HepG2 (cell line): ENCODE measurements at regions not wholly inside any gene's neighbourhood (a gene's known extent, or its start where the extent isn't known, plus 50 kb on each side); places are given as distances from the start of the nearest gene placed in this dataset.

Experiments used
- ATAC-seq: fragments of 200-7000 bp; cut with Tn5 transposase; 3 replicates; pipeline ENCODE4 v1.9.1; 2020; ENCODE audit warnings: mild to moderate bottlenecking, moderate library complexity
- BruUV-seq: library from RNA; stranded (reverse); fragments of 400-500 nt; replicated peaks from 2 replicates; lab custom pipeline; 2021; lab: Mats Ljungman, UMichigan
- CTCF ChIA-PET: fragments of 300-600 bp; formaldehyde crosslinking; extraction: SDS; loops from one replicate; lab custom pipeline; 2021; ENCODE audit warnings: low total read pairs, inconsistent platforms, low intra/inter-chr PET ratio; lab: Yijun Ruan, JAX
- POLR2A ChIA-PET: fragments of 350-600 bp; sonication (Branson Sonifier 250); formaldehyde crosslinking; loops from one replicate; lab custom pipeline; 2020; ENCODE audit warnings: antibody characterized with exemption, inconsistent platforms; lab: Yijun Ruan, JAX
- DNase-seq: peaks from one replicate; pipeline ENCODE4 v3.0.0-alpha.2; 2015; ENCODE audit warnings: low spot score
- FAIRE-seq: peaks from 3 replicates; lab custom pipeline; 2011; peaks lifted over from hg19 to GRCh38; lab: Jason Lieb, UNC
- H2AFZ ChIP-seq: one replicate; pipeline ENCODE4 v1.6.1; 2011; ENCODE audit warnings: low read length, inconsistent platforms
- H3K27ac ChIP-seq: fragments of 300-600 bp; 3 replicates; pipeline ENCODE4 v1.8.0; 2011; ENCODE audit warnings: mixed run types, mild to moderate bottlenecking, mixed read lengths, low read length, inconsistent platforms; ENCODE audit not compliant: insufficient read depth; ENCODE audit errors: extremely low read length
- H3K27me3 ChIP-seq, 2 experiments: fragments of 200-600 bp in 1 of 2; 2 replicates in 1 of 2; 3 replicates in 1 of 2; pipeline versions ENCODE4 v1.6.0 to v1.8.0; 2011; ENCODE audit warnings: low read length in 2 of 2, mild to moderate bottlenecking in 2 of 2, moderate library complexity in 2 of 2, inconsistent platforms in 1 of 2; ENCODE audit not compliant: insufficient read depth in 2 of 2, control insufficient read depth in 1 of 2
- H3K36me3 ChIP-seq, 2 experiments: fragments of 200-600 bp in 1 of 2; replicated peaks in 1 of 2; 2 replicates in 1 of 2; 3 replicates in 1 of 2; pipeline versions ENCODE4 v1.5.1 to v1.8.0; 2011; ENCODE audit warnings: low read length in 2 of 2, inconsistent platforms in 1 of 2; ENCODE audit not compliant: insufficient read depth in 2 of 2, control insufficient read depth in 1 of 2
- H3K4me1 ChIP-seq: 2 replicates; pipeline ENCODE4 v1.5.1; 2012; ENCODE audit warnings: low read length, inconsistent platforms; ENCODE audit not compliant: insufficient read depth
- H3K4me2 ChIP-seq: 2 replicates; pipeline ENCODE4 v1.6.0; 2011; ENCODE audit warnings: low read depth, low read length, inconsistent platforms
- H3K4me3 ChIP-seq, 3 experiments: fragments of 200-600 bp in 1 of 3; sonication (generic), shearing (Covaris generic) in 1 of 3; replicated peaks in 1 of 3; 2 replicates each; pipeline ENCODE4 v1.5.1; 2011 to 2016; ENCODE audit warnings: low read length in 3 of 3, inconsistent platforms in 2 of 3, low read depth in 2 of 3, mild to moderate bottlenecking in 2 of 3, control low read depth in 1 of 3, mixed read lengths in 1 of 3; ENCODE audit not compliant: insufficient read depth in 1 of 3
- H3K79me2 ChIP-seq: one replicate; pipeline ENCODE4 v1.6.1; 2011; ENCODE audit warnings: low read length, inconsistent platforms; ENCODE audit not compliant: insufficient read depth
- H3K9ac ChIP-seq: 2 replicates; pipeline ENCODE4 v1.6.0; 2011; ENCODE audit warnings: mild to moderate bottlenecking, low read depth, low read length, inconsistent platforms; ENCODE audit not compliant: insufficient read depth
- H3K9me3 ChIP-seq: 2 replicates; pipeline ENCODE4 v1.5.1; 2012; ENCODE audit warnings: mild to moderate bottlenecking, low read length
- H4K20me1 ChIP-seq: 2 replicates; pipeline ENCODE4 v1.6.0; 2011; ENCODE audit warnings: inconsistent platforms, mild to moderate bottlenecking, low read length, moderate library complexity; ENCODE audit not compliant: insufficient read depth
- AKAP8 ChIP-seq: sonication (generic); formaldehyde crosslinking; IDR thresholded peaks from 2 replicates; pipeline ENCODE4 v1.5.1; 2020; ENCODE audit warnings: mild to moderate bottlenecking, missing genetic modification reagents
- BHLHE40 ChIP-seq: IDR thresholded peaks from 2 replicates; pipeline ENCODE4 v1.6.1; 2011; ENCODE audit warnings: low read length, improper control_type of control experiment
- E2F1 ChIP-seq: sonication (generic); formaldehyde crosslinking; IDR thresholded peaks from 2 replicates; pipeline ENCODE4 v1.5.0; 2020; ENCODE audit warnings: missing genetic modification reagents
- EEA1 ChIP-seq: sonication (generic); formaldehyde crosslinking; IDR thresholded peaks from 2 replicates; pipeline ENCODE4 v1.5.1; 2020; ENCODE audit warnings: mild to moderate bottlenecking, missing genetic modification reagents, borderline replicate concordance
- HNRNPK ChIP-seq: fragments of 200-400 bp; formaldehyde crosslinking; IDR thresholded peaks from 2 replicates; pipeline ENCODE4 v1.6.1; 2018; ENCODE audit warnings: low read length, low read depth, moderate library complexity, mild to moderate bottlenecking; ENCODE audit not compliant: poor library complexity, severe bottlenecking
- MEIS1 ChIP-seq: sonication (generic); formaldehyde crosslinking; IDR thresholded peaks from 2 replicates; pipeline ENCODE4 v1.9.0; 2021; ENCODE audit warnings: mild to moderate bottlenecking, missing genetic modification reagents, moderate library complexity, borderline replicate concordance
- MTA1 ChIP-seq: sonication (generic); formaldehyde crosslinking; IDR thresholded peaks from 2 replicates; pipeline ENCODE4 v1.4.0; 2020; ENCODE audit warnings: missing genetic modification reagents, mild to moderate bottlenecking, borderline replicate concordance
- NKX3-1 ChIP-seq: sonication (generic); formaldehyde crosslinking; IDR thresholded peaks from 2 replicates; pipeline ENCODE4 v1.5.0; 2020; ENCODE audit warnings: missing genetic modification reagents
- SRSF9 ChIP-seq: fragments of 200-400 bp; formaldehyde crosslinking; IDR thresholded peaks from 2 replicates; pipeline ENCODE4 v1.6.1; 2018; ENCODE audit warnings: borderline replicate concordance, mild to moderate bottlenecking, low read depth, low read length; ENCODE audit not compliant: insufficient read depth, poor library complexity, severe bottlenecking
- ZFP37 ChIP-seq: sonication (generic); formaldehyde crosslinking; IDR thresholded peaks from 2 replicates; pipeline ENCODE4 v1.4.0; 2020; ENCODE audit warnings: missing genetic modification reagents, borderline replicate concordance
- ZFP90 ChIP-seq: sonication (generic); formaldehyde crosslinking; IDR thresholded peaks from 2 replicates; pipeline ENCODE4 v1.8.0; 2022; ENCODE audit warnings: missing genetic modification reagents, mild to moderate bottlenecking, inconsistent platforms, borderline replicate concordance
- ZNF256 ChIP-seq: sonication (generic); formaldehyde crosslinking; conservative IDR thresholded peaks from 2 replicates; pipeline ENCODE4 v1.4.0; 2020; ENCODE audit warnings: missing genetic modification reagents
- ZNF3 ChIP-seq: IDR thresholded peaks from 2 replicates; pipeline ENCODE4 v1.7.0; 2017; ENCODE audit warnings: inconsistent platforms
- ZNF598 ChIP-seq: sonication (generic); formaldehyde crosslinking; IDR thresholded peaks from 2 replicates; pipeline ENCODE4 v1.5.1; 2020; ENCODE audit warnings: mild to moderate bottlenecking, missing genetic modification reagents, borderline replicate concordance
- ZNF720 ChIP-seq: sonication (generic); formaldehyde crosslinking; IDR thresholded peaks from 2 replicates; pipeline ENCODE4 v1.4.0; 2020; ENCODE audit warnings: missing genetic modification reagents
- WGBS: methylation state at CpG from one replicate; pipeline ENCODE4 v1.1.6; 2017; ENCODE audit warnings: low lambda C conversion rate; 5-methylcytosine and 5-hydroxymethylcytosine counted together
- in situ Hi-C: cut with HindIII; loops from 2 replicates; pipeline ENCODE4 v1.10.0; 2017; ENCODE audit warnings: low pct_unique_long_range_greater_than_20kb; ENCODE audit not compliant: extremely low pct_ligation_motif_present
- intact Hi-C: fragments of 100-400 bp; cut with micrococcal nuclease; formaldehyde crosslinking; loops from one replicate; pipeline ENCODE4 v1.10.0; 2022; ENCODE audit not compliant: unreplicated experiment
- TF ChIP-seq, protein P1 (sequence below): IDR thresholded peaks from 2 replicates; pipeline ENCODE4 v1.6.1; 2016
- TF ChIP-seq, protein P2 (sequence below): fragments of 450-650 bp; IDR thresholded peaks from 2 replicates; pipeline ENCODE4 v1.6.1; 2016

DNA sequence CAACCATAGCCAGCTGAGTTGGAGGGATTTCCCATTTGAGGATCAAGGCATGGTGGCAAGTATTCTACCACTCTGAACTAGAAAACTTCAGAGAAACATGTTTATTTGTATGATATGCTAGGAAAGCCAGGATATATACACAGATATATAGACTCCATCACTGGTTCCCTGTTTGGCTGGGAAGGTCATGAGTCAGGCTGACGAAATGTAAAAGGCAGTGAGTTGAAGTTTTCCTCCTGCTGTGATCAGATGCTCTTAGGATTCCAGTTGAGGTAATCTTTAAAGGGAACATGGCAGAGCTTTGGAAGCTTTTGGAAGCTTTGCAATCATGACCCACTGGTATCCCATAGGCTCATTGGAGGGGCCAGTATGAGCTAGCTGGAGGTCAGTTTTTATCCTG is 1369.1 kb downstream of the EPHA7 start:
- in situ Hi-C loops (no loop called here), intact Hi-C loops (no loop called here)
- H3K9ac ChIP-seq, result no peak overlapping the region
- TF ChIP-seq ZFP37 (CRISPR knock-in tag) (no peak), BHLHE40 (no peak), MEIS1 (no peak), ZFP90 (CRISPR knock-in tag) (no peak), ZNF3 (no peak), MTA1 (no peak), ZNF720 (CRISPR knock-in tag) (no peak)
- TF ChIP-seq, protein P1, sequence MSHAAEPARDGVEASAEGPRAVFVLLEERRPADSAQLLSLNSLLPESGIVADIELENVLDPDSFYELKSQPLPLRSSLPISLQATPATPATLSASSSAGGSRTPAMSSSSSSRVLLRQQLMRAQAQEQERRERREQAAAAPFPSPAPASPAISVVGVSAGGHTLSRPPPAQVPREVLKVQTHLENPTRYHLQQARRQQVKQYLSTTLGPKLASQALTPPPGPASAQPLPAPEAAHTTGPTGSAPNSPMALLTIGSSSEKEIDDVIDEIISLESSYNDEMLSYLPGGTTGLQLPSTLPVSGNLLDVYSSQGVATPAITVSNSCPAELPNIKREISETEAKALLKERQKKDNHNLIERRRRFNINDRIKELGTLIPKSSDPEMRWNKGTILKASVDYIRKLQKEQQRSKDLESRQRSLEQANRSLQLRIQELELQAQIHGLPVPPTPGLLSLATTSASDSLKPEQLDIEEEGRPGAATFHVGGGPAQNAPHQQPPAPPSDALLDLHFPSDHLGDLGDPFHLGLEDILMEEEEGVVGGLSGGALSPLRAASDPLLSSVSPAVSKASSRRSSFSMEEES, result no peak
- no TSS peak for BruUV-seq
- H3K36me3 ChIP-seq, result no peaks in the 10 kb centered on the region
- no peaks in the 10 kb centered on the region for H3K79me2 ChIP-seq
- H2AFZ ChIP-seq, result no peak overlapping the region
- no peaks in the 10 kb centered on the region for H3K27me3 ChIP-seq
- ATAC-seq, result no peak
- H3K4me1 ChIP-seq, result no peaks in the 10 kb centered on the region
- no peaks in the 10 kb centered on the region for H3K9me3 ChIP-seq
- no peak overlapping the region for H3K4me2 ChIP-seq
- H3K4me3 ChIP-seq, result no peak overlapping the region
- POLR2A ChIA-PET, result no interaction called here
- H4K20me1 ChIP-seq, result no peaks in the 10 kb centered on the region
- FAIRE-seq, result no peak
- 0% methylated on average over 1 of the region's 1 CpG for WGBS
- CTCF ChIA-PET, result no interaction called here
- H3K27ac ChIP-seq, result no peak overlapping the region
- no peak for DNase-seq

GRCh38 chr6:92047860-92048259 is 1371.5 kb downstream of the EPHA7 start:
- FAIRE-seq (no peak), DNase-seq (no peak), ATAC-seq (no peak)
- POLR2A ChIA-PET, result no interaction called here
- Histone ChIP-seq H3K27me3 (no peaks in the 10 kb centered on the region), H2AFZ (no peak overlapping the region), H3K36me3 (no peaks in the 10 kb centered on the region), H3K9me3 (no peaks in the 10 kb centered on the region), H3K9ac (no peak overlapping the region), H3K27ac (no peak overlapping the region), H3K79me2 (no peaks in the 10 kb centered on the region), H4K20me1 (no peaks in the 10 kb centered on the region), H3K4me3 (no peak overlapping the region), H3K4me1 (no peaks in the 10 kb centered on the region), H3K4me2 (no peak overlapping the region)
- BruUV-seq, result no TSS peak
- in situ Hi-C loops (no loop called here), intact Hi-C loops (no loop called here)
- 11% methylated on average over 4 of the region's 4 CpGs for WGBS
- CTCF ChIA-PET, result no interaction called here
- TF ChIP-seq ZNF598 (CRISPR knock-in tag) (no peak), SRSF9 (no peak), E2F1 (CRISPR knock-in tag) (no peak), NKX3-1 (CRISPR knock-in tag) (no peak), HNRNPK (no peak), AKAP8 (CRISPR knock-in tag) (no peak), ZNF256 (CRISPR knock-in tag) (no peak), EEA1 (CRISPR knock-in tag) (no peak)
- TF ChIP-seq, protein P2, sequence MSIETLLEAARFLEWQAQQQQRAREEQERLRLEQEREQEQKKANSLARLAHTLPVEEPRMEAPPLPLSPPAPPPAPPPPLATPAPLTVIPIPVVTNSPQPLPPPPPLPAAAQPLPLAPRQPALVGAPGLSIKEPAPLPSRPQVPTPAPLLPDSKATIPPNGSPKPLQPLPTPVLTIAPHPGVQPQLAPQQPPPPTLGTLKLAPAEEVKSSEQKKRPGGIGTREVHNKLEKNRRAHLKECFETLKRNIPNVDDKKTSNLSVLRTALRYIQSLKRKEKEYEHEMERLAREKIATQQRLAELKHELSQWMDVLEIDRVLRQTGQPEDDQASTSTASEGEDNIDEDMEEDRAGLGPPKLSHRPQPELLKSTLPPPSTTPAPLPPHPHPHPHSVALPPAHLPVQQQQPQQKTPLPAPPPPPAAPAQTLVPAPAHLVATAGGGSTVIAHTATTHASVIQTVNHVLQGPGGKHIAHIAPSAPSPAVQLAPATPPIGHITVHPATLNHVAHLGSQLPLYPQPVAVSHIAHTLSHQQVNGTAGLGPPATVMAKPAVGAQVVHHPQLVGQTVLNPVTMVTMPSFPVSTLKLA, result no peak
